SK-N-SH (cell line): ENCODE measurements at regions not wholly inside any gene's neighbourhood (a gene's known extent, or its start where the extent isn't known, plus 50 kb on each side); places are given as distances from the start of the nearest gene placed in this dataset.

Experiments
- CTCF ChIP-seq: fragments of 200-600 bp; sonication (generic); IDR thresholded peaks from 2 replicates; pipeline ENCODE4 v1.6.1; 2017; ENCODE audit warnings: antibody characterized with exemption, mild to moderate bottlenecking, moderate library complexity
- REST ChIP-seq: IDR thresholded peaks from 2 replicates; pipeline ENCODE4 v1.6.1; 2012; ENCODE audit warnings: mild to moderate bottlenecking, low read depth, low read length, moderate library complexity

GRCh38 chr2:52074130-52074719 is 1042.3 kb upstream of the NRXN1 start:
- no peak for TF ChIP-seq CTCF
- TF ChIP-seq REST: no peak
